ENCODE measurements at regions not wholly inside any gene's neighbourhood (a gene's known extent, or its start where the extent isn't known, plus 50 kb on each side); places are given as distances from the start of the nearest gene placed in this dataset.
A peak's percentile ranks its signal among the peaks of the same experiment; 100 is the strongest.

- Mint-ChIP-seq H3K4me3 (no peak overlapping the region), H3K9me3 (no peaks in the 10 kb centered on the region), H3K27ac (no peak overlapping the region), H3K36me3 (ENCODE audit: low read depth) (no peaks in the 10 kb centered on the region), H3K4me1 (ENCODE audit: low read depth) (peaks cover 17% of the 10 kb centered on the region), H3K27me3 (ENCODE audit: low read depth) (no peaks in the 10 kb centered on the region)
- DNase-seq: no peak
- CTCF ChIA-PET: no interaction called here
- intact Hi-C loops (cut with micrococcal nuclease): no loop called here
Observed at GRCh38 chr17:77782611-77783010, 175.9 kb upstream of the TNRC6C start.

- intact Hi-C loops (cut with micrococcal nuclease): loop anchor here (1.0 to 2.0 kb wide), 4 partner anchors 52 to 174 kb away; partner anchors contain the start of gene TNRC6C
- Mint-ChIP-seq H3K36me3 (ENCODE audit: low read depth) (no peaks in the 10 kb centered on the region), H3K4me3 (no peak overlapping the region), H3K4me1 (ENCODE audit: low read depth) (peaks cover 17% of the 10 kb centered on the region), H3K9me3 (no peaks in the 10 kb centered on the region), H3K27ac (peak overlapping the region; percentile 75), H3K27me3 (ENCODE audit: low read depth) (no peaks in the 10 kb centered on the region)
- CTCF ChIA-PET: interaction anchor here (0.7 to 1.2 kb wide), 2 partner anchors 234 to 315 kb away, joined by 3 read pairs; no protein-coding TSS in a partner anchor
- peak; percentile 88 for DNase-seq
Observed at GRCh38 chr17:77783991-77784820, 174.3 kb upstream of the TNRC6C start.

GRCh38 chr17:77785312-77785905 is 173.1 kb upstream of the TNRC6C start:
- intact Hi-C loops (cut with micrococcal nuclease): loop anchor here (2.0 kb wide), 1 partner anchor 97 kb away; no protein-coding TSS in a partner anchor
- Mint-ChIP-seq H3K9me3 (no peaks in the 10 kb centered on the region), H3K36me3 (ENCODE audit: low read depth) (no peaks in the 10 kb centered on the region), H3K4me3 (no peak overlapping the region), H3K27me3 (ENCODE audit: low read depth) (no peaks in the 10 kb centered on the region), H3K4me1 (ENCODE audit: low read depth) (peaks cover 17% of the 10 kb centered on the region), H3K27ac (no peak overlapping the region)
- DNase-seq: no peak
- CTCF ChIA-PET: interaction anchor here (1.2 kb wide), 1 partner anchor 233 kb away, joined by 3 read pairs; no protein-coding TSS in a partner anchor

DNA sequence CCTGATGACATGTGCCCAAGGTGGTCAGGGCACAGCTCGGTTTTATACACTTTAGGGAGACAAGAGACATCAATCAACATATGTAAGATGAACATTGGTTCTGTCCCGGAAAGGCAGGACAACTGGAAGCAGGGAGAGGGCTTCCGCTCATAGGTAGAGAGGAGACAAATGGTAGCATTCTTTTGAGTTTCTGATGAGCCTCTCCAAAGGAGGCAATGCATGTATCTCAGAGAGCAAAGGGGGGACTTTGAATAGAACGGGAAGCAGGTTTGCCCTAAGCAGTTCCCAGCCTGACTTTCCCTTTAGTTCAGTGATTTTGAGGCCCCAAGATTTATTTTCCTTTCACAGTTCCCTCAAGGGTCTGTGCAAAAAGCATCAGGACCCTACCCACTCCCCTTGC is 172.4 kb upstream of the TNRC6C start:
- H3K9me3 Mint-ChIP-seq: no peaks in the 10 kb centered on the region
- intact Hi-C loops (cut with micrococcal nuclease): no loop called here
- no peak overlapping the region for H3K4me3 Mint-ChIP-seq
- no peak for DNase-seq
- no peaks in the 10 kb centered on the region for H3K36me3 Mint-ChIP-seq (ENCODE audit: low read depth)
- CTCF ChIA-PET: no interaction called here
- H3K27ac Mint-ChIP-seq: no peak overlapping the region
- H3K4me1 Mint-ChIP-seq (ENCODE audit: low read depth): peaks cover 17% of the 10 kb centered on the region
- H3K27me3 Mint-ChIP-seq (ENCODE audit: low read depth): no peaks in the 10 kb centered on the region

GRCh38 chr17:77786740-77787505 is 171.6 kb upstream of the TNRC6C start:
- no peak overlapping the region for H3K4me3 Mint-ChIP-seq
- H3K27ac Mint-ChIP-seq: no peak overlapping the region
- H3K27me3 Mint-ChIP-seq (ENCODE audit: low read depth): no peaks in the 10 kb centered on the region
- DNase-seq: no peak
- peaks cover 17% of the 10 kb centered on the region for H3K4me1 Mint-ChIP-seq (ENCODE audit: low read depth)
- CTCF ChIA-PET: no interaction called here
- intact Hi-C loops (cut with micrococcal nuclease): no loop called here
- H3K9me3 Mint-ChIP-seq: no peaks in the 10 kb centered on the region
- no peaks in the 10 kb centered on the region for H3K36me3 Mint-ChIP-seq (ENCODE audit: low read depth)

- H3K4me3 Mint-ChIP-seq: no peak overlapping the region
- no peak overlapping the region for H3K27ac Mint-ChIP-seq
- no peaks in the 10 kb centered on the region for H3K27me3 Mint-ChIP-seq (ENCODE audit: low read depth)
- H3K9me3 Mint-ChIP-seq: no peaks in the 10 kb centered on the region
- intact Hi-C loops (cut with micrococcal nuclease): no loop called here
- DNase-seq: no peak
- H3K4me1 Mint-ChIP-seq (ENCODE audit: low read depth): no peaks in the 10 kb centered on the region
- CTCF ChIA-PET: interaction anchor here (1.0 kb wide), 1 partner anchor 223 kb away, joined by 3 read pairs; no protein-coding TSS in a partner anchor
- H3K36me3 Mint-ChIP-seq (ENCODE audit: low read depth): no peaks in the 10 kb centered on the region
Observed at GRCh38 chr17:77790143-77790829, 168.2 kb upstream of the TNRC6C start.

DNA sequence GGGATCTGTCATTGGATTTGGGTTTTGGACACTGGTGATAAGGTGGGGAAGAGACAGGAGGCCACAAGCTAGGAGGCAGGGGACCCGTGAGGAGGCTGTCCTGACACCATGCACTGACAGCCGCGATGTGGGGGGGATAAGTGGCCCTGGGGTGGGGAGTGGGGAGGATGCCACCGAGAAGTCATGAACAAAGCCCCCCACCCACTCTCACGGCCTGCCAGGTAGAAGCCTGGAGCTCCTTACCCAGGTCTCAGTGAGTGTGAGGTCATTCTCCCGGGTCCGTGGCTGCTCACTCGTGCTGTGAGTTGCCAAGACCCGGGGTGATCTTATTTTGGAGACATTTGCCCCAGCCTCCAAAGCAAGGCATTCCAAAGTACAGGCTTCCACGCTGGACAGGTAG is 165.9 kb upstream of the TNRC6C start:
- Mint-ChIP-seq H3K4me3 (no peak overlapping the region), H3K9me3 (no peaks in the 10 kb centered on the region), H3K4me1 (ENCODE audit: low read depth) (no peaks in the 10 kb centered on the region), H3K36me3 (ENCODE audit: low read depth) (no peaks in the 10 kb centered on the region), H3K27me3 (ENCODE audit: low read depth) (no peaks in the 10 kb centered on the region), H3K27ac (no peak overlapping the region)
- no peak for DNase-seq
- CTCF ChIA-PET: no interaction called here
- intact Hi-C loops (cut with micrococcal nuclease): no loop called here

DNA sequence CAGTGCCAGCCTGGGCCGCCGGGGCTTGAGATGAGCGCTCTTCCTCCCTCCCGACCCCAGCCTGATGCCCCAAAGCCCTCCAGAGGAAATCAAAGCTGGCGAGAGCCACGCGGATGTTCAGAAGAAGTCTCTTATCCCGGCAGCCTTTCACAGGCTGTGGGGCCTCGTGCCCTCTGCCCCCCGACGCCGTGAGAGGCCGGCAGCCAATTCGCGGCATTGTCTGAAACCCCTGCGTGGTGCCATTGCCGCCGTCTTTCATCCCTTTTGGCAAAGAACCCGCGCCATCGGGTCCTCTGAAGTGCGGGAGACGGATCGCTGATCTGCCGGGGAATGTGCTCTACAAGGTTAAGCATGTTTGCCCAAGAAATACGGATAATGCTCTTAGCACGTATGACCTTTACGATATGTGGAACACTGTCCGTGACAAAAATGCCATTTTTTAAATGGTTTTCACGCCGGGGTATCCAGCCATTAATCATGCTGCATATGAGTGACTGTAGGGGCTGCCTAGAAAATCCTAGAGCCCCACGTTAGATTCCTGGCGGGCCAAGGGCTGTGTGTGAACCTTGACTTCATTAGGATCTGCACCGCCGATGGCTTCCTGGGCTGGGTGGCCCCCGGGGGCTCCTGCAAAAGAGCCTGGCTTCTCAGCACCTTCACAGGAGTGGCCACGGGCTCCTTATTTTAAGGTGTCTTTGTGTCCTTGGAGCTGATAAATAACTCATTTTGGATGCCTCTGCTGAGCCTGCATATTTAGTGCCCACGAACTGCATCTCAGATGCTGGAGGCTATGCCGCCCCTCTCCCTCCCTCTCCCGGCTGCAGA is 165.1 kb upstream of the TNRC6C start:
- Mint-ChIP-seq H3K4me1 (ENCODE audit: low read depth) (no peaks in the 10 kb centered on the region), H3K9me3 (no peaks in the 10 kb centered on the region), H3K36me3 (ENCODE audit: low read depth) (no peaks in the 10 kb centered on the region), H3K4me3 (no peak overlapping the region), H3K27me3 (ENCODE audit: low read depth) (no peaks in the 10 kb centered on the region), H3K27ac (no peak overlapping the region)
- intact Hi-C loops (cut with micrococcal nuclease): no loop called here
- no peak for DNase-seq
- CTCF ChIA-PET: no interaction called here

- H3K9me3 Mint-ChIP-seq: no peaks in the 10 kb centered on the region
- H3K4me1 Mint-ChIP-seq (ENCODE audit: low read depth): no peaks in the 10 kb centered on the region
- H3K36me3 Mint-ChIP-seq (ENCODE audit: low read depth): no peaks in the 10 kb centered on the region
Observed at GRCh38 chr17:77793971-77794235, 164.6 kb upstream of the TNRC6C start.

GRCh38 chr17:77794846-77795245 is 163.7 kb upstream of the TNRC6C start:
- H3K9me3 Mint-ChIP-seq: no peaks in the 10 kb centered on the region

More at GRCh38 chr17:77793971-77794235, 164.6 kb upstream of the TNRC6C start:
- DNase-seq: no peak
- Mint-ChIP-seq H3K4me3 (no peak overlapping the region), H3K27ac (no peak overlapping the region), H3K27me3 (ENCODE audit: low read depth) (no peaks in the 10 kb centered on the region)
- intact Hi-C loops (cut with micrococcal nuclease): no loop called here
- CTCF ChIA-PET: no interaction called here

DNA sequence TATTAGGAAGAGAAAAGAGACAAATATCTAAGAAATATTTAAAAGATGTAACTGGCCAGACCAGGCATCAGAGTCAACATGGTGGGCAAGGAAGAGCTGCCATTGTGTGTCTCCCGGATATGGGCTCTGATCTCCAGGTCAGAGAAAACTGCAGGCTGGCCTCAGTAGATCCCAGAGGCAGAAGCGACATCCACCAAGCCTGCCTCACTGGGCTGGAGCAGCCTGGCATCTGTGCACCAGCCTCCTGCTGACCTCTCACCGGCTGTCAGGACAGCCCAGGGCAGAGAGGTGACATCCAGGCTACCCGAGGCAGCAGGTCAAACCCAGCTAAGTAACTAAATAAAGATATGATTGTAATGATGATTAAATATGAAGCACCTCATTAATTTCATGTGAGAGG is 162.8 kb upstream of the TNRC6C start:
- DNase-seq: no peak
- H3K4me3 Mint-ChIP-seq: no peak overlapping the region
- intact Hi-C loops (cut with micrococcal nuclease): no loop called here
- H3K27me3 Mint-ChIP-seq (ENCODE audit: low read depth): no peaks in the 10 kb centered on the region
- no peak overlapping the region for H3K27ac Mint-ChIP-seq
- no peaks in the 10 kb centered on the region for H3K4me1 Mint-ChIP-seq (ENCODE audit: low read depth)
- CTCF ChIA-PET: no interaction called here
- no peaks in the 10 kb centered on the region for H3K36me3 Mint-ChIP-seq (ENCODE audit: low read depth)
- H3K9me3 Mint-ChIP-seq: no peaks in the 10 kb centered on the region

More at GRCh38 chr17:77794846-77795245, 163.7 kb upstream of the TNRC6C start:
- intact Hi-C loops (cut with micrococcal nuclease): no loop called here
- no peak overlapping the region for H3K27ac Mint-ChIP-seq
- CTCF ChIA-PET: no interaction called here
- DNase-seq: no peak
- H3K27me3 Mint-ChIP-seq (ENCODE audit: low read depth): no peaks in the 10 kb centered on the region
- no peaks in the 10 kb centered on the region for H3K4me1 Mint-ChIP-seq (ENCODE audit: low read depth)
- no peaks in the 10 kb centered on the region for H3K36me3 Mint-ChIP-seq (ENCODE audit: low read depth)
- H3K4me3 Mint-ChIP-seq: no peak overlapping the region

All from activated naive CD4-positive, alpha-beta T cell treated with anti-CD3 and anti-CD28 coated beads for 36 hours (primary cell).